ENCODE measurements at regions not wholly inside any gene's neighbourhood (a gene's known extent, or its start where the extent isn't known, plus 50 kb on each side); places are given as distances from the start of the nearest gene placed in this dataset.
A peak's percentile ranks its signal among the peaks of the same experiment; 100 is the strongest.
"Not testable (repeated sequence)": the region's sequence is repeated elsewhere in the genome, so short reads cannot be mapped to it uniquely, and the experiment has no call there.

- TF ChIP-seq CTCF (IDR thresholded peaks at IDR 0.05; ENCODE audit: low read depth, low read length) = no peak
- no peak overlapping the region for H3K4me3 ChIP-seq (ENCODE audit: low read depth, low read length)
- no peak for DNase-seq
- H3K27ac ChIP-seq = no peak overlapping the region
- no peaks in the 10 kb centered on the region for H3K36me3 ChIP-seq
- no peaks in the 10 kb centered on the region for H3K9me3 ChIP-seq (ENCODE audit: severe bottlenecking)
- no peaks in the 10 kb centered on the region for H3K27me3 ChIP-seq (ENCODE audit: insufficient read depth, low read depth, severe bottlenecking)
Observed at GRCh38 chrX:36897690-36898089, 110.5 kb upstream of the FAM47C start.

GRCh38 chrX:36898301-36898700 is 109.9 kb upstream of the FAM47C start:
- DNase-seq = no peak
- H3K27me3 ChIP-seq (ENCODE audit: insufficient read depth, low read depth, severe bottlenecking) = no peaks in the 10 kb centered on the region
- H3K27ac ChIP-seq = no peak overlapping the region
- no peaks in the 10 kb centered on the region for H3K36me3 ChIP-seq
- H3K9me3 ChIP-seq (ENCODE audit: severe bottlenecking) = no peaks in the 10 kb centered on the region
- no peak overlapping the region for H3K4me3 ChIP-seq (ENCODE audit: low read depth, low read length)
- TF ChIP-seq CTCF (IDR thresholded peaks at IDR 0.05; ENCODE audit: low read depth, low read length) = peak; percentile 67

DNA sequence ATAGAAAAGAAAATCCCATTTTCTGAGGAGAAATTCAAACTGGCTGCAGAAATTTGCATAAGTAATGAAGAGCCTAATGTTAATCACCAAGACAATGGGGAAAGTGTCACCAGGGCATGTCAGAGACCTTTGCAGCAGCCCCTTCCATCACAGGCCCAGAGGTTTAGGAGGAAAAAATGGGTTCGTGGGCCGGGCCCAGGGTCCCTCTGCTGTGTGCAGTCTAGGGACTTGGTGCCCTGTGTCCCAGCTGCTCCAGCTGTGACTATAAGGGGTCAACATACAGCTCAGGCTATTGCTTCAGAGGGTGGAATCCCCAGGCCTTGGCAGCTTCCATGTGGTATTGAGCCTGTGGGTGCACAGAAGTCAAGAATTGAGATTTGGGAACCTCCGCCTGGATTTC is 103.6 kb upstream of the FAM47C start:
- H3K27me3 ChIP-seq (ENCODE audit: insufficient read depth, low read depth, severe bottlenecking); H3K27ac ChIP-seq; H3K4me3 ChIP-seq (ENCODE audit: low read depth, low read length); DNase-seq; H3K9me3 ChIP-seq (ENCODE audit: severe bottlenecking); H3K36me3 ChIP-seq: not testable (repeated sequence)

GRCh38 chrX:36908801-36909675 is 99.1 kb upstream of the FAM47C start:
- DNase-seq = no peak
- H3K4me3 ChIP-seq (ENCODE audit: low read depth, low read length) = no peak overlapping the region
- no peak overlapping the region for H3K27ac ChIP-seq
- no peaks in the 10 kb centered on the region for H3K27me3 ChIP-seq (ENCODE audit: insufficient read depth, low read depth, severe bottlenecking)
- no peaks in the 10 kb centered on the region for H3K9me3 ChIP-seq (ENCODE audit: severe bottlenecking)
- no peaks in the 10 kb centered on the region for H3K36me3 ChIP-seq
- TF ChIP-seq CTCF (IDR thresholded peaks at IDR 0.05; ENCODE audit: low read depth, low read length) = 0 out of 2 replicates have a peak, but pooled peaks have one; percentile 8

GRCh38 chrX:36909676-36910030 is 98.5 kb upstream of the FAM47C start:
- no peaks in the 10 kb centered on the region for H3K27me3 ChIP-seq (ENCODE audit: insufficient read depth, low read depth, severe bottlenecking)
- no peak for DNase-seq
- no peak for TF ChIP-seq CTCF (IDR thresholded peaks at IDR 0.05; ENCODE audit: low read depth, low read length)
- H3K27ac ChIP-seq = no peak overlapping the region
- no peak overlapping the region for H3K4me3 ChIP-seq (ENCODE audit: low read depth, low read length)
- H3K36me3 ChIP-seq = no peaks in the 10 kb centered on the region
- no peaks in the 10 kb centered on the region for H3K9me3 ChIP-seq (ENCODE audit: severe bottlenecking)

GRCh38 chrX:36913551-36913950 is 94.6 kb upstream of the FAM47C start:
- no peaks in the 10 kb centered on the region for H3K27me3 ChIP-seq (ENCODE audit: insufficient read depth, low read depth, severe bottlenecking)

More at GRCh38 chrX:36913551-36913950, 94.6 kb upstream of the FAM47C start:
- TF ChIP-seq CTCF (IDR thresholded peaks at IDR 0.05; ENCODE audit: low read depth, low read length) = no peak
- Histone ChIP-seq H3K9me3 (ENCODE audit: severe bottlenecking) (no peaks in the 10 kb centered on the region), H3K4me3 (ENCODE audit: low read depth, low read length) (no peak overlapping the region), H3K27ac (no peak overlapping the region), H3K36me3 (no peaks in the 10 kb centered on the region)
- no peak for DNase-seq

All from WERI-Rb-1 (cell line).